GM12875 (cell line): ENCODE measurements at regions not wholly inside any gene's neighbourhood (a gene's known extent, or its start where the extent isn't known, plus 50 kb on each side); places are given as distances from the start of the nearest gene placed in this dataset.
"Not testable (repeated sequence)": the region's sequence is repeated elsewhere in the genome, so short reads cannot be mapped to it uniquely, and the experiment has no call there.

Experiments
- H3K4me3 ChIP-seq: one replicate; pipeline ENCODE4 v1.5.1; 2011; ENCODE audit warnings: low read depth, low read length, control low read depth
- TF ChIP-seq, protein P1 (sequence below): IDR thresholded peaks from 2 replicates; pipeline ENCODE4 v1.5.1; 2011; ENCODE audit warnings: low read depth, mild to moderate bottlenecking, control low read depth, inconsistent platforms, low read length, moderate library complexity, borderline replicate concordance; ENCODE audit not compliant: insufficient read depth

DNA sequence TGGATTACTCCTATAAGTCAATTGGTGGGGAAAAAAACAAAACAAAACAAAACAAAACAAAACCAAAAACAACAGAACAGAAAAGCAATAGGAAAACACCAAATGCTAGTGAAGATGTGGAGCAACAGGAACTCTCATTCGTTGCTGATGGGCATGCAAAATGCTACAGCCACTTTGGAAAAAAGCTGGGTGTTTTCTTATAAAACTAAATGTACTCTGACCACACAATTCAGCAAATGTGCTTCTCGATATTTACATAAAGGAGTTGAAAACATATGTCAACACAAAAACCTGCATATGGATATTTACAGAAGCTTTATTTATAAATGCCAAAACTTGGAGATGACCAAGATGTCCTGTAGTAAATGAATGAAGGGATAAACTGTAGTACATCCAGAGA, 703.6 kb upstream of the FAM241A start:
- no peak overlapping the region for H3K4me3 ChIP-seq
- TF ChIP-seq, protein P1, sequence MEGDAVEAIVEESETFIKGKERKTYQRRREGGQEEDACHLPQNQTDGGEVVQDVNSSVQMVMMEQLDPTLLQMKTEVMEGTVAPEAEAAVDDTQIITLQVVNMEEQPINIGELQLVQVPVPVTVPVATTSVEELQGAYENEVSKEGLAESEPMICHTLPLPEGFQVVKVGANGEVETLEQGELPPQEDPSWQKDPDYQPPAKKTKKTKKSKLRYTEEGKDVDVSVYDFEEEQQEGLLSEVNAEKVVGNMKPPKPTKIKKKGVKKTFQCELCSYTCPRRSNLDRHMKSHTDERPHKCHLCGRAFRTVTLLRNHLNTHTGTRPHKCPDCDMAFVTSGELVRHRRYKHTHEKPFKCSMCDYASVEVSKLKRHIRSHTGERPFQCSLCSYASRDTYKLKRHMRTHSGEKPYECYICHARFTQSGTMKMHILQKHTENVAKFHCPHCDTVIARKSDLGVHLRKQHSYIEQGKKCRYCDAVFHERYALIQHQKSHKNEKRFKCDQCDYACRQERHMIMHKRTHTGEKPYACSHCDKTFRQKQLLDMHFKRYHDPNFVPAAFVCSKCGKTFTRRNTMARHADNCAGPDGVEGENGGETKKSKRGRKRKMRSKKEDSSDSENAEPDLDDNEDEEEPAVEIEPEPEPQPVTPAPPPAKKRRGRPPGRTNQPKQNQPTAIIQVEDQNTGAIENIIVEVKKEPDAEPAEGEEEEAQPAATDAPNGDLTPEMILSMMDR: no peak

DNA sequence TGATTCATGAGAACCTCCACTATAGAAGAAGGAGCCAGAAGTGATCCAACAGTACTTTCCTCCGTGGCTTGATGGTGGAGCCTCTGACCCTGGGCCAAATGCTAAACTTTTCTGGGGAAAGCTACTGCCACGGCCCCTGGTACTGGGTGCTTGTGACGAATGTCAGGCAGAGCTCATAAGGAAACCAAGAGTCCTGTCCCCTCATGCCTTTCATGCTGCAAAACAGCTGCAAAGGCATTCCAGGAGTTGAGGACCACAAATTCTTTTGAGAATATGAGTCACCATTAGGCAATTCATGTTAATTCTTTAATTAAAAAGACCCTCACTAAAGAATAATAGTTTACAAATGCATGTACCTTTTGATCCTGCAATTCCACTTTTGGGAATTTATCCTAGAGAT, 700.4 kb upstream of the FAM241A start:
- H3K4me3 ChIP-seq: not testable (repeated sequence)

DNA sequence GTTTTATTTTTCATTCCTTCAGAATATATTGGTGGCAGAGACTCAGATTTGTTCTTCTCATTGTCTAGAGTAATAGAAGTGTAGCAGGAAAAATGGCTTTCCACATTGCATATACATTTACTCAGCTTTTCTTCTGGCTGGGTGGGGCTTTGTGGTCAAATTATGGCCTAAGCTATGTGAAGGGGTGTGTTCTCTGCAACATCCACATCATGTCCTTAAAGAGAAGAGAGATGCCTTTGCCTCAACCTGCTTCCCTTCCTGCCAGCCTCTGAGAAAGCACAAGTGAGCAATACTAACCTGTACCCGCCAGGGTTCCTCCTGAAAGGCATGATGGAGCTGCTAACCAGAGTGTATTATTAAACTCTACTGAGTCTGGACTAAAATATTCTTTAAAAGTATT, 695.6 kb upstream of the FAM241A start:
- no peak overlapping the region for H3K4me3 ChIP-seq
- TF ChIP-seq, protein P1: no peak

DNA sequence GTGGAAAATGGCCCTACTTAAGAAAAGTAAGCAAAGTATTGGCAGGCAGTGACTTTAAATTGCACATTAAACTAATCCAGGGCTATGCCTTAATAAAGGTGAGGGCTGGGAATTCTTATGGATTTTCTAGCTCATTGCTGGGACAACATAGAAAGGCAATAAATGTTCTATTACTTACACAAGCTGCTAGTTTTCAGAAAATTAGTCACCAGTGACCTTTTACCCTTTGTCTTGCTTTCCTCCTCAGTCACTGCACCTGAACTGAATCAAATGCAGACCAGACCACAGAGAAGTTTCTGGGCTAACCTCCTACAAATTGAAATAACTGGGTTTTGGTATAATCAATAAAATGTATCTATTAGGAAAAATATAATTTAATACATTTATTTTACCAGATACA, 694.4 kb upstream of the FAM241A start:
- H3K4me3 ChIP-seq: no peak overlapping the region
- TF ChIP-seq, protein P1: no peak

DNA sequence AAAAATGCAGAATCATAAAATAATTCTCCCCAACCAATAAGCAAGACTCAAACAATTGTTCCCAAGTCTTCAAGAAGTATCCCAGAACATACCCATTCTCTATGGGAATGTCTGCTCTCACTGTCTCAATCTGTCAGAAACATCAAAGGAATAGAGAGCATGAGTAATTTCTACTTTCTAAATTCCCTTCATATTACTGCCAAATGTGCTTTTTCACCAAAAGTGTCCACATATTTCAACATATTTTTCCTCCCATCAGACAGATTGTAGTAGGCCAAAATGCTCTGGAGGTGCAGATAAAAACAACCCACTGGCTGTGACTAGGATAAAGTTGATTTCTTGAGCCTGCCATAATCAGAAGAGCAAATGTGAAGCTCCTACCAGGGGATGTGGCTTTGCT, 692.0 kb upstream of the FAM241A start:
- H3K4me3 ChIP-seq: no peak overlapping the region
- TF ChIP-seq, protein P1: no peak

DNA sequence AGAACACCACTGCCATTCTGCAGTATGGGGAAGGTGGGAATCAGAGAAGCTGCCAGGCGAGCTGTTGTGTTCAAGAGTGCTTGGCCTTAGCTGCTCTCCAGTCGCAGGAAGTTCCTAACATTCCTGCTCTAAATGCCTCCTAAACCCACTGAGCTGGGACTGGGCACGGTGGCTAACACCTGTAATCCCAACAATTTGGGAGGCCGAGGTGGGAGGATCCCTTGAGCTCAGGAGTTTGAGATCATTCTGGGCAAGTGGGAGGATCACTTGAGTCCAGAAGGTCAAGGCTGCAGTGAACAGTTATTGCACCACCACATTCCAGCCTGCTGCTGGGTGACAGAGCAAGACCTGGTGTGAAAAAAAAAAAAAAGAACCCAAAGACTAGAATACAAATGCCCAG, 690.3 kb upstream of the FAM241A start:
- TF ChIP-seq, protein P1: no peak
- H3K4me3 ChIP-seq: no peak overlapping the region

DNA sequence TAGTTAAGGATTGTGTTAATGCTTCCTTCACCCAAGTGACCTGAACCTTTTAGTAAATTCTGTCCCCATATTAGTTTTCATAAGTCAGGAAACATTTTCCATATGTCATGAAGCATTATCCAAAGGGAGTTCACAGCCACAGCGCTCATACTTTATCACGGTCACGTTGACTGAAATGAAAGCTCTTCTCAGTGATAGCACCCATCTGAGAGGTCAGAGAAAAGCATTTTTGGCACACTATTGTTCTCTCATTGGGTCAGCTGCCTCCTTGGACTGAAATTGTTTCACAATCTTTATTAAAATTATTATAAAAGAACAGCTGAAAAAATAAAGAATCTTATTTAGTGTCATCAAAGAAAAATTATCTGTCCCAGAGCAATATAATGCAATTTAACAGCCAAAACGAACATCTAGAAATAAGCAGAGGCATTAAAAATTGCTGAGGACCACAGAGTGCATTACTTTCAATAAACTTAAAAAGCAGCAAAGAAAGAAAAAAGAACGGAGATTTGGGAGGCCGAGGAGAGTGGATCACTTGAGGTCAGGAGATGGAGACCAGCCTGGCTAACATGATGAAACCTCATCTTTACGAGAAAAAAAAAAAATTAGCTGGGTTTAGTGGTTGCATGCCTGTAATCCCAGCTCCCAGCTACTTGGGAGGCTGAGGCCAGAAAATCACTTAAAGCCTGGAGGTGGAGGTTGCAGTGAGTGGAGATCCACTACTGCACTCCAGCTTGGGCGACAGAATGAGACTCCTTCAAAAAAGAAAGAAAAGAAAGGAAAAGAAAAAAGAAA, 680.8 kb upstream of the FAM241A start:
- no peak overlapping the region for H3K4me3 ChIP-seq
- TF ChIP-seq, protein P1: no peak
